Activated CD4-positive, alpha-beta T cell treated with anti-CD3 and anti-CD28 coated beads, Interleukin-2, Interleukin-6, amounts not matched to agents 100 ng/mL and 50 ng/mL, durations not matched to agents 16 hours and 8 hours (primary cell): ENCODE measurements at regions not wholly inside any gene's neighbourhood (a gene's known extent, or its start where the extent isn't known, plus 50 kb on each side); places are given as distances from the start of the nearest gene placed in this dataset.
"Not testable (repeated sequence)": the region's sequence is repeated elsewhere in the genome, so short reads cannot be mapped to it uniquely, and the experiment has no call there.

ENCODE experiments used
- DNase-seq: peaks from one replicate; pipeline ENCODE4 v3.0.0-alpha.2; 2020

DNA sequence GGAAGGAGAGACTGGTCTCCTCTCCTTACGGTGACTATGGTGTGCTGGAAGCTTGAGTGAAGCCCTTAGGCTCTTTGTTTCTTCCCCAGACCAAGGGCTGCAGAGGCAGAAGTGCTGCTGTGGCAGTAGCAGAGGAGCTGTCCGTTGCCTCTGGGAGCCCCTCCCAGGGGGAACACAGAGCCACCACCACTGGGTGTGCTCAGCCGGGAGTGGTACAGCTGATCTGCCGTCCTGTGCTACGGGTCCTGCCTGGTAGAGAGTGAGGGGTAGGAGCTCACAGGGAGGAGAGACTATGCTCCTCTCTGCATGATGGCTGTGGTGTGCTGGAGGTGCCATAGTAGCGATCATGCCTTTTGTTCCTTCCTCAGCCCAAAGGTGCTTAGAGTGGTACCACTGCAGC lies 318.7 kb downstream of the DOK5 start:
- no peak for DNase-seq

DNA sequence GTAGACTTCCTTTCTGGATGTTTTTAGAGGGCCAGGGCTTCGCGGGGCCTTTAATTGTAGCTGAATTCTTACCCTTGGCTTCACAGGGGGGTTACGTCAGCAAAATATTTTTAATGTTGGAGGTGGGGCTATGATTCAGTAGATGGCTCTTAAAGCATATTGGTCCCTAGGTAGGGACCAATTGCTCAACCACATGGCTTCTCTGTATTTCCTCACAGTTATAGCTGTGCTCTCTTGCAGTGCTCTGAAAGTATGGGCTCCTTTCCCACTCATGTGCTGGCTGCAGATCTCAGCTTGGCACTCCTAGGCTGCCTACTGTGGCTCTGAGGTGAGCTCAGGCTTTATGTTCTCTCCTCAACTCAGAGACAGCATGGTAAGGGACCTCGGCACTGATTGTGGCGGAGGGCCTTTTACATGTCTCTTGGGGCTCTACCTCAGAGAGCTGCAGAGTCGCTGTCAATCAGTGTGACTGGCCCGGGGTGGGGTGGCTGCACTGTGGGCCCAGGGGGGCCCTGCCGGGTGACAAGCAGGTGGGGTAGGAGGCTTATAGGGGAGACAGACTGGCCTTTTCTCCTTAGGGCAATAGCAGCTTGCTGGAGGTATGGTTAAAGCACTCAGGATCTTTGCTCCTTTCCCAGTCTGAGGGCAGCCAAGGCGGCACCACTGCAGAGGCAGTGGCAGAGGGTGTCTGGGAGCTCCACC lies 318.0 kb downstream of the DOK5 start:
- no peak for DNase-seq

DNA sequence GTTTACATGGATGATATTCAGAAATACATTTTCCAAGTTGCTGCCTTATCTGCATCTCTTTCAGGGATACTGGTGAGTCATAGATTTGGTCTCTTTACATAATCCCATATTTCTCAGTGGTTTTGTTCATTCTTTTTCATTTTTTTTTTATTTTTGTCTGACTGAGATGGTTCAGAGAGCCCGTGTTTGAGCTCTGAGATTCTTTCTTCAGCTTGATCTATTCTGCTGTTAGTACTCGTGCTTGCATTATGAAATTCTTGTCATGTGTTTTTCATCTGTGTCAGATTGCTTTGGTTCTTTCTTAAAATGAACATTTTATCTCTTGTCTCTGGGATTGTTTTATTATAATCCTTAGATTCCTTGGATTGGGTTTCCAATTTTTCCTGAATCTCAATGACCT lies 317.3 kb downstream of the DOK5 start:
- DNase-seq: no peak

DNA sequence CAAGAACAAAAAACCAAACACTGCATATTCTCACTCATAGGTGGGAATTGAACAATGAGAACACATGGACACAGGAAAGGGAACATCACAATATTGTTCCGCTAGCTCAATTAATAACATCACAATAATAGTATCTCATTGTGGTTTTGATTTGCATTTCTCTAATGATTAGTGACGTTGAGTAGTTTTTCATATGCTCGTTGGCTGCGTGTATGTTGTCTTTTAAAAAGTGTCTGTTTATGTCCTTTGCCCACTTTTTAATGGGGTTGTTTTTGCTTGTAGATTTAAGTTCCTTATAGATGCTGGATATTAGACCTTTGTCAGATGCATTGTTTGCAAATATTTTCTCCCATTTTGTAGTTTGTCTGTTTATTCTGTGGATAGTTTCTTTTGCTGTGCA lies 312.9 kb downstream of the DOK5 start:
- not testable (repeated sequence) for DNase-seq

DNA sequence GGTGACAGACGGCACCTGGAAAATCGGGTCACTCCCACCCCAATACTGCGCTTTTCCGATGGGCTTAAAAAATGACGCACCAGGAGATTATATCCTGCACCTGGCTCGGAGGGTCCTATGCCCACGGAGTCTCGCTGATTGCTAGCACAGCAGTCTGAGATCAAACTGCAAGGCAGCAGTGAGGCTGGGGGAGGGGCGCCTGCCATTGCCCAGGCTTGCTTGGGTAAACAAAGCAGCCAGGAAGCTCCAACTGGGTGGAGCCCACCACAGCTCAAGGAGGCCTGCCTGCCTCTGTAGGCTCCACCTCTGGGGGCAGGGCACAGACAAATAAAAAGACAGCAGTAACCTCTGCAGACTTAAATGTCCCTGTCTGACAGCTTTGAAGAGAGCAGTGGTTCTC lies 307.4 kb downstream of the DOK5 start:
- DNase-seq: not testable (repeated sequence)

DNA sequence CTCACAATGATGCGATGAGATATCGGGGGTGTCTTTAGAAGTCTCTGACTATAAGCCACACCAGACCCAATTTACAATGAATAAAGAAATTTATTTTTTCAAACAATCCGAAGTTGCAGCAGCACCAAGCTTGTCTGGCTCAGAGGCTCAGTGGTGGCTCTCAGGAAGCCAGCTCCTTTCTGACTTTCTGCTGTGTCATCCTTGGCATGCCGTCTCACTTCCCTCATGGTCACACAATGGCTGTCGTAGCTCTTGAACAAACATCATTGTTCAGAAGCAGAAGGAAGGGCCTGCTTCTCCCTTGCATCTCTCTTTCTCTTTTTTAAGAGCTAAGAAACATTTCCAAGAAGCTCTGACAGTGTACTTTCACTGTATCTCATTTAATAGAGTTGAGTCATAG lies 299.0 kb downstream of the DOK5 start:
- DNase-seq: no peak

DNA sequence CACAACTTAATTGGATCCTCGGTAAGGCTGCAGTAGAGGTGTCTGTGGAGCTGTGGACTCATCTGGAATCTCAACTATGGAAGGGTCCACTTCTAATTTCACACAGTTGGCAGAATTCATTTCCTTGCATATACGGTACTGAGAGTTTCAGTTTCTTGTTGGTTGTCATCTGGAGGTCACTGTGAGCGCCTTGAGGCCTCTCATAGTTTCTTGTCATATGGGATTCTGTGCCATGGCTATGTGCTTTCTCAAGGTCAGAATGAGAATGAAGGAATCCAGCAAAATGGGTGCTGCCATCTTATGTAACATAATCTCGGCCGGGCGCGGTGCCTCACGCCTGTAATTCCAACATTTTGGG lies 298.2 kb downstream of the DOK5 start:
- no peak for DNase-seq

DNA sequence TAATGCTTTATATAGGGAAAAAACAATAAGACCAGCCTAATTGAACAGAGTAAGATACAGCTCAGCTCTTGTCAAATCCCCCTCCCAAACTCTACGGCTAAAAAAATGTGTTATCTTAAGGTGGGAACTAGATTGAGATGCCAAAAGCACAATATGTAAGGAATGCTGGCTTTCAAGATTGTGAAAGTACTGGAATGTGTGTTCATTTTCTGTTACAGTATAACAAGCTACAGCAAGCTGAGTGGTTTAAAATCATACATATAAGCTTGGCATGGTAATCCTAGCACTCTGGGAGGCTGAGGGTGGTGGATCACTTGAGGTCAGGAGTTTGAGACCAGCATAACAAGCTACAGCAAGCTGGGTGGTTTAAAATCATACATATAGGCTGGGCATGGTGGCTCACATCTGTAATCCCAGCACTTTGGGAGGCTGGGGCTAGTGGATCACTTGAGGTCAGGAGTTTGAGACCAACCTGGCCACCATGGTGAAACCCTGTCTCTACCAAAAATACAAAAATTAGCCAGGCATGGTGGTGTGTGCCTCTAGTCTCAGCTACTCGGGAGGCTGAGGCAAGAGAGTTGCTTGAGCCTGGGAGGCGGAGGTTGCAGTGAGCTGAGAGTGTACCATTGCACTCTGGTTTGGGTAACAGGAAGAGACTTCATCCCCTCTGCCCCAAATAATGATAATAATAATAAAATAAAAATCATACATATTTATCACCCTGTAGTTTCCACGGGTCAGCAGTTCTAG lies 297.7 kb downstream of the DOK5 start:
- DNase-seq: no peak

DNA sequence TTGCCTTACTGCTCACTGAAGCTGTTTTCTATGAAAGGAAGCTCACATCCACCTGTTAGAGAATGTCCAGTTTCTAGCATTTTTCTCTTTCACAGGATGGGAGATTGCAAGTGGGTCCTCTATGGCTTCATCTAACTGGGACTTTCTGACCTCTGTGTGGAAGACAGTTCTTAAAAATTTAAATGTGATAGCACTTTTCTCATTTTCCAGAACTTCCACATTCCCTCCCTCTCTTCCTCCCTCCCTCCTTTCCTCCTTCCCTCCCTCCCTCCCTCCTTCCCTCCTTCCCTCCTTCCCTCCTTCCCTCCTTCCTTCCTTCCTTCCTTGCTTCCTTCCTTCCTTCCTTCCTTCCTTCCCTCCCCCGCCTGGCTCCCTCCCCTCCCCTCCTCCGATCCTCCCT lies 291.1 kb downstream of the DOK5 start:
- no peak for DNase-seq

DNA sequence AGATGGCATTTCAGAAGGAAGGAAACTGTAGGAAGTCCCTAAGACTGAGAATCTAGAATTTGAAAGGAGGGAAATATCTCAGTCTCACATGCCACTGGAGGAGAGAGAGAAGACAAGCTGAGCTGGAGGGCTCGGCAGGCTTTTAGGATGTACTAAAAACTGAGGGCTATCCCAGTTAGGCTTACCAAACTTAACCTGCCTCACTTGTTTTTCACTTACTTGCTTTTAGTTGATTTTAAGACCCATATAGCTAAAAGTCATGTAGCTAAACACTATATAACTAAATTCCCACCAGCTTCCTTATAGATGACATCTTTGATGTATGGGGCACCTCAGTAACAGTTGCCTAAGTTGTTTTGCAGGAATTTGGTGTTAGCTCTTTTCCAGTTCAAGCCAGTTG lies 288.0 kb downstream of the DOK5 start:
- no peak for DNase-seq

DNA sequence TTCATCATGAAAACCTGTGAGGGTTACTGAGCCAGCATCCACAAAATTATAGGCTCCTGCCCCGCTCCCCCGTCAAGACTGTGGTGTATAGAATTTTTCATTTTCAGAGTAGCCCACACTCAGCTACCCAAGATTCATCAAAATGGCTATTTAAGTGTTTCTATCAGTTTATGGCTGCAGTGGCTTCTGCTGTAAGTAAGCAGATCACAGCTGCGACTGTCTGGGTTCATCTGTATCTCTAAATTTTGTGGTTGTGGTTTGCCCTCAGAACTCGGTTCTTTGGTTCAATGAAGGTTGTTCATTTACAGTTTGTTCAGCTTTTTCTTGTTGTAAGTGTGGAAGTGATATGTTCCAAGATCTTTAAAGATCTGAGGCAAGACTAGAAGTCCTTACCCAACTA lies 284.2 kb downstream of the DOK5 start:
- no peak for DNase-seq

DNA sequence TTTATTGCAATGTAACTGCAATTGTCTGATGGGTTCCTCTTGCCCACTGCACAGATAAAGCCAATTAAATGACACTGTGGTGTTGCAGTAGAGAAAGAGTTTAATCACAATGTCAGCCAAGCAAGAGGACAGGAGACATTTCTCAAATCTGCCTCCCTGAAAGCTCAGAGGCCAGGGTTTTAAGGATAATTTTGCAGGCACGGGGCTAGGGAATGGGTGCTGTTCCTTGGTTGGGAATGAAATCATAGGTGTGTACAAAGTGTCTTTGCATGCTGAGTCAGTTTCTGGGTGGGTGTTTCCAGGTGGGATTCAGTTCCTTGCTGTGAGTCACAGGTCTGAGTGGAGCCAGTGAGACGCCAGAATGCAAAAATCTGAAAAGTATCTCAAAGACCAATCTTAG lies 271.4 kb downstream of the DOK5 start:
- DNase-seq: no peak

DNA sequence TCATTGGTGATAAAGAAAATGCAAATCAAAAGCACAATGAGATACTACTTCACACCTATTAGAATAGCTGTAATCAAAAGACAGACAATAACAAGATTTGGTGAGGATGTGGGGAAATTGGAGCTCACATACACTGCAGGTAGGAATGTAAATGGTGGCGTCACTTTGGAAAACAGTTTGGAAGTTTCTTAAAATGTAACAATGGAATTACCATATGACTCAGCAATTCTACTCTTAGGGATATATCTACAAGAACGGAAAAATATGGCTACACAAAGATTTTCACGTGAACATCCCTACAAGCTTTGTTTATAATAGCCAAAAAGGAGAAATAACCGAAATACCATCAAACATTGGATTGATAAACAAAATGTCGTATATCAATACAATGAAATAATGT lies 270.4 kb downstream of the DOK5 start:
- no peak for DNase-seq

DNA sequence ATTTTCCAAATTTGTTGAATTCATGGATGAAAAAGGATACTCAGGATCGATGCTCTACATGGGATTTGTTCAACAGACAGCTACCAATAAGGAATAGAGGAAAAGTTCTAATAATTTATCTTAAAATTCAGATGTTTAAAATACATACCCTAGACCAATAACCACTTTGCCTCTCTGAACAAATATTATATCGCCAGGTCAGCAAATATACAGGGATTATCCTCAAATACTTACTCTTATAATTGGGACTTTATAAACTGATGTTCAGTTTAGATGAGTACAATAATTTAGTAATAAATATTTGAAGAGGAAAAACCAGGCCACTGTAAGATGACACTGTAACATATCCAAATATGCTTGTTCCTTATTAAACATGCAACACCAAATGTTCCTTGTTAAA lies 268.7 kb downstream of the DOK5 start:
- DNase-seq: no peak

DNA sequence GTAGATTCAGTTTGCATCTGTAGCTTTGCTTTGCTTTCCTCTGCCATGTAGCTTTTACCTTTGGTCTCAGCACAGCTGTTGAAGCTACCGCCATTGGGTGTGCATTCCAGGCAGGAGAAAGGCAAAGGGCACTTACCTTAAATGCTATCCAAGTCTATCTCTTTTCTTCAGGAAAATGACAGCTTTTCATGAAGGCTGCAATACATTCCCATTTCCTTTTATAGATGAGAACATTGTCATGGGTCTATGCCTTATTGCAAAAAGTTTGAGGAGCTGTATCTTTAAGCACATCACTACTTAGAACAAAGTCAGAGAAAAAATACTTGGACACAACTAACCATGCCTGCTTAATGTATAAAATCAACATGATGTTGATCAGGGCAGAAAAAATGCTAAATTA lies 266.8 kb downstream of the DOK5 start:
- DNase-seq: no peak

DNA sequence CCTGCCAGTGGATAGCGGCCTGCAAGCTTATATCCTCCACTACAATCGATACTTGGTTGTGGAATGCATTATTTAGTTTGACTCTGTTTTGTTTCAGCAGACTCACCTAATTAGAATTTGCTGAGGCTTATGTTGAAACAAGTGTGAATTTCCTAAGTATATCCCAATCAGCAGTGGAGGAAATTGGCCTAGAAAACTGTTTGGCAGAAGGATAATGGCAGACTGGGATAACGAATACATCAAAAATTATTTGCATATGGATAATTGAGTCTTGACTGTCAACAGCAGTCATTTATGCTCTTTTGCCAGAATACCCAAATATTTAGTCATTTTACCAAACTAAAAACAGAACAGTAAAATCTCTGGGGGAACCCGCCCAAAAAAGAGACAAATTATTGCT lies 261.0 kb downstream of the DOK5 start:
- no peak for DNase-seq

DNA sequence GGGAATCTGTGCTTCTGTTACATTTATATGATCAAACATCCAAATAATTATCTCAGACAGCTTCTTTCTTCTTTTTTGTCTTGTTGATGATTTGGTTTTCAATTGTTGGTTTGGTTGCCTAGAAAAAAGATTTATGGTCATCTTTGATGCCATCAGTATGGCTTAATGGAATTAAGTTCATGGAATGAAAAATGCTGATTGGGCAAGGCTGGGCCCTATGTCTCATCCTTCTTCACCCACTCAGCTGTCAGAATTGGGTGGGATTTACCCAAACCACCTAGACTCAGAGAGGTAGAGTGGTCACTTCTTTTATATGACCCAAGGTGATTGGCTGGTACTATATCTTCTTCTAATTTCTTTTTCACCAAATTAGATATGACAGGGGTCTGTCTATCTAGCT lies 258.3 kb downstream of the DOK5 start:
- no peak for DNase-seq

DNA sequence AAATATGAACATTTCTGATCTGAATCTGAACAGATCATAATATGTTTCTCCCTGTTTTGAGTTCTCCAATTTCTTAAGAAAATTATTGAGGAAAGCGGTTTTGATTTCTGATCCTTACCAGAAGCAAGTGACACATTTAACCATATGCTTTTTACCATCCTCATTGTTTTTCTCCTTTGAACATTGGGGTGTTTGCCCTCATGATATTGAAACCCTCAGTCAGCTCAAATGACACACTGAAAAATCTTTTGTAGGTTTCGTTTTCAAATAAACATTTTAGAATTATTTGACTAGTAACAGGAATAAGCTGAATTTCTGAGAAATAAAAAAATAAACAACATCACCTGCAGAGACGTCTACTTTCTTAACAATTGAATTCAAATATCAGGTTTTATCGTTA lies 252.1 kb downstream of the DOK5 start:
- DNase-seq: no peak

DNA sequence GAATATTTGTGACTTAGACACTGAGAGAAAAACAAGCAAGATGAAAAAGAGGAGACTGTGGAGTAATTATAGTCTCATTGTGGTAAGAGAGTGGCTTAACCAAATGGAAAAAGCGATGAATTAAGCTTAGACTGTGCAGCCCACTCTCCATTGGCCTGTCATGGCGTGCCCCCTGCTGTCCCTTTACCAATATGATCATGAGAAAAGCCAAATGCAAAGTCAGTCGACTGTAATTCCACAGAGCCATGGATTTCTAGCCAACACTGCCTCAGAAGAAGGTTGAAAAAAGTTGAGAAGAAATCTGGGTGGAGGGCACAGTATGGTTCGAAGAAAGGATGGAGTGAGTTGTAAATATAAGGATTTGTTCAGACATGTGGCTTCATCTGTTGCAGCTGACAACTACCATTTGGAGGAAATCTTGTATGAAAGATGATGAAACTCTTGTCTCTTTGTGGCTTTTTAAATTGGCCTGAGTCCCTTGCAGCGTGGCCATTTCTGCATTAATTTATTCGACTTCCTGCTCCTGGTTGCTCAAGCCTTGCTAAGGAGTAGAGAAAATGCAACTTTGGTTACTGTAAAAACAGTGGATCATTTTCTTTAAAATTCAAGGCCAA lies 251.4 kb downstream of the DOK5 start:
- DNase-seq: no peak

DNA sequence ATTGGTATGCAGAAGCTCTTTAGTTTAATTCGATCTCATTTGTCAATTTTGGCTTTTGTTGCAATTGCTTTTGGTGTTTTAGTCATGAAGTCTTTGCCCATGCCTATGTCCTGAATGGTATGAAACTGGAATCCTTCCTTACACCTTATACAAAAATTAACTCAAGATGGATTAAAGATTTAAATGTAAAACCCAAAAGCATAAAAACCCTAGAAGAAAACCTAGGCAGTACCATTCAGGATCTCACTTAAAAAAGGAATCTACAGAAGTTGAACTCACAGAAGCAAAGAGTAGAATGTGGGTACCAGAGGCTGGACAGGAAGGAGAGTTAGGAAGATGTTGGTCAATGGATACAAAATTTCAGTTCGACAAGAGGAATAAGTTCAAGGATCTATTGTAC lies 249.9 kb downstream of the DOK5 start:
- not testable (repeated sequence) for DNase-seq

DNA sequence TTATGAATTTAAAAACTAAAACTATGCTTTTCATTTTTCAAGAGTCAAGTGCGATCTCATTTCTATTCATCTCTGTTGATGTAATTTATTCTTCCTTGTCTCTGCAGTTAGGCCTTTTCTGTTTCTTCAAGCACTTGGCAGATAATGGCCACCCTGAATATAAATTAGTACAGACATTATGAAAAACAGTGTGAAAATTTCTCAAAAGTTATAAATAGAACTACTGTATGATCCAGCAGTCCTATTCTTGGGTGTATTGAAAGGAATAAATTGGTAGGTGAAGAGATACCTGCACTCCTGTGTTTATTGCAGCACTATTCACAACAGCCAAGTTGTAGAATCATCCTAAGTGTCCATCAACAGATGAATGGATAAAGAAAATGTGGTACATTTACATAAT lies 248.3 kb downstream of the DOK5 start:
- DNase-seq: no peak

DNA sequence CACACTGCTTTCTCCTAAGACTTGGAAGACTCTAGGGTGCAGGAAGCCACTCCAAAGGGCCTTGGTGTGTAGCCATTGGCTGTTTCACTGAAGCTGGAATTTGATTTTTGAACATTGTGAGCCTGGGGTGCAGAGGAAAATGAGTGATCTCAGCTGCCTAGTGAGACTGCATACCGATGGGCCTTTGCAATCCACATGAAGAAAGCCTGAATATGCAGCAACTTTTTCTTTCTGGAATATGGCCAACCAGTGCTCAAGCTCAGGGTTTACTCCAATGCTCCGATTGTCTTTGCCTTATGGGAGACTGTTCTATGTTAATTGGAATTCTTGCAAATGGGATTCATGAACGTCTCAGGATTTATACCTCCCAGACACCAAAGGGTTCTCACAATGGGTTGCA lies 242.6 kb downstream of the DOK5 start:
- DNase-seq: no peak

DNA sequence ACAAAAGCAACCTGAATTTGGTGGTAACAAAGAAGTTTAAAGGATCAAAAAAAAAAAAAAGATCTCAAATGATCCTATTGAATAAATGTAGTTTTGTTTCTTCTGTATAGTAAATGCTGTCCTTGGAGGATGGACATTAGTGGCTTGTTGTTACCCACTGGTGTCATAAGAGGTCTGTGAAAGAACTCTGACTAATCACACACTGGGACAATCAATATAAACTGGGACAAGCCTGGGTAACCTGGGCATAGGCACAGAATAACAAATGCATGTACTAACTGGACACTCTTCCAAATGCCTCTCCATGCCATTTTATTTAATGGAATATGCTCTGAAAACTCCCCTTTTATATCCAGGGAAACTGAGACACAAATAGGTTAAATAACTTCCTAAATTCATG lies 241.4 kb downstream of the DOK5 start:
- DNase-seq: no peak

DNA sequence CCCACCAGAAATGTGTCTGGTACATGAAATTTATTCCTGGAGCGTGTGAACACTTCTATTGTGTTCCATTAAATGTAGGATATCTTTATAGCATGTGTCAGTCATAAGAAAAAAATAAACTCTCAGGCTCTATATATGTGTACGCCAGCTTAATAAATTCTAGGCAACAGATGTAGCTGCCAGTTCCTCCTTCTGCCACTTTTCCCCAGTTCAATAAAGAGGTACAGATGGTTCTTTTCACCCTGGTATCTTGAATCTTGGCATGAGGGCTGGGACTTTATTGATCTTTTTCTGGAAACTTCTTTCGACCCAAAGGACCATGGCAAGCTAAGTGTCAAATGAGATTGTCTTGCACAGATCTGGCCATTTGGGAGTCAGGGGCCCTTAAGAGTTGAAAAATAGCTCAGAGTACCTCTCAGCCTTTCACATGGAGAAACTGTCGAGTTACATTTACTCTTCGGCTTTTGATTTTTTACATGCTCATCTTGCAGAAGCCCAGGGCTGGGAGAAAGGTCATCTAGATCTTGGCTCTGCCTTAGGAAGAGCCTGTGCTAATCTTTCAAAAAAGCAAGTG lies 240.9 kb downstream of the DOK5 start:
- DNase-seq: no peak
